ENCODE measurements at regions not wholly inside any gene's neighbourhood (a gene's known extent, or its start where the extent isn't known, plus 50 kb on each side); places are given as distances from the start of the nearest gene placed in this dataset.

- Histone ChIP-seq H2BK5ac (ENCODE audit: insufficient read length, low read length) (no peak overlapping the region), H3T11ph (ENCODE audit: low read length) (no peak overlapping the region), H3K79me1 (ENCODE audit: insufficient read depth, low read depth, low read length, poor library complexity, severe bottlenecking) (no peaks in the 10 kb centered on the region), H3K27ac (ENCODE audit: insufficient read length, low read depth, low read length) (no peak overlapping the region), H2AK5ac (ENCODE audit: insufficient read length, low read length) (no peak overlapping the region), H2BK120ac (ENCODE audit: low read depth, low read length, poor library complexity, severe bottlenecking) (no peak overlapping the region), H3K9ac (ENCODE audit: extremely low read depth, insufficient read length, low read length) (no peak overlapping the region), H4K5ac (ENCODE audit: insufficient read length, low read depth, low read length) (no peak overlapping the region), H3K18ac (ENCODE audit: insufficient read length, low read depth, low read length) (no peak overlapping the region), H2BK20ac (ENCODE audit: low read depth, low read length, poor library complexity, severe bottlenecking) (no peak overlapping the region), H3K79me2 (ENCODE audit: insufficient read depth, low read length) (no peaks in the 10 kb centered on the region), H3K27me3 (ENCODE audit: insufficient read depth, low read length) (no peaks in the 10 kb centered on the region), H3K14ac (ENCODE audit: insufficient read depth, low read length) (no peak overlapping the region), H3K9me3 (ENCODE audit: control insufficient read depth, low read depth, low read length) (no peaks in the 10 kb centered on the region), H4K91ac (ENCODE audit: insufficient read length, low read depth, low read length) (no peak overlapping the region), H3K4me2 (ENCODE audit: insufficient read depth, insufficient read length, low read length) (no peak overlapping the region), H3K23me2 (ENCODE audit: insufficient read length, low read depth, low read length, poor library complexity, severe bottlenecking) (no peaks in the 10 kb centered on the region), H3K23ac (ENCODE audit: insufficient read length, low read depth, low read length) (no peak overlapping the region), H3K56ac (ENCODE audit: insufficient read length, low read depth, low read length) (no peak overlapping the region), H4K20me1 (ENCODE audit: control insufficient read depth, insufficient read depth, insufficient read length) (no peaks in the 10 kb centered on the region), H3K4ac (ENCODE audit: low read depth, low read length) (no peak overlapping the region), H2BK15ac (ENCODE audit: low read depth, low read length) (no peak overlapping the region), H3K4me1 (ENCODE audit: insufficient read depth, low read length) (no peaks in the 10 kb centered on the region), H2BK12ac (ENCODE audit: insufficient read length, low read depth, low read length) (no peak overlapping the region), H2AFZ (ENCODE audit: low read length) (no peak overlapping the region), H4K8ac (replicated peaks; ENCODE audit: insufficient read length, low read depth, low read length) (no peak overlapping the region)
- Mint-ChIP-seq H3K36me3 (ENCODE audit: insufficient read depth in 1 of 3, low read depth in 3 of 3) (no peaks in the 10 kb centered on the region), H3K27me3 (ENCODE audit: low read depth) (no peaks in the 10 kb centered on the region), H3K27ac (no peak overlapping the region; a peak in 1 of 7 replicates), H3K4me3 (no peak overlapping the region), H3K9me3 (no peaks in the 10 kb centered on the region; a peak in 1 of 5 replicates), H3K4me1 (no peaks in the 10 kb centered on the region)
- DNase-seq, result no peak
- no CpG with 5 or more reads among the region's 3 CpGs for WGBS (ENCODE audit: extremely low coverage, insufficient read length, low lambda C conversion rate)
- no peak for TF ChIP-seq CTCF (conservative IDR thresholded peaks at IDR 0.05)
Observed at GRCh38 chr7:124688991-124689390, 76.6 kb downstream of the GPR37 start.

Data from H9 (cell line).